GM19395 (cell line): ENCODE measurements at regions not wholly inside any gene's neighbourhood (a gene's known extent, or its start where the extent isn't known, plus 50 kb on each side); places are given as distances from the start of the nearest gene placed in this dataset.
"Not testable (repeated sequence)": the region's sequence is repeated elsewhere in the genome, so short reads cannot be mapped to it uniquely, and the experiment has no call there.

Experiments used
- ATAC-seq: cut with Tn5 transposase; IDR thresholded peaks from one replicate; pipeline ENCODE4 v1.9.1; 2021; ENCODE audit warnings: mild to moderate bottlenecking, moderate library complexity; ENCODE audit not compliant: unreplicated experiment

DNA sequence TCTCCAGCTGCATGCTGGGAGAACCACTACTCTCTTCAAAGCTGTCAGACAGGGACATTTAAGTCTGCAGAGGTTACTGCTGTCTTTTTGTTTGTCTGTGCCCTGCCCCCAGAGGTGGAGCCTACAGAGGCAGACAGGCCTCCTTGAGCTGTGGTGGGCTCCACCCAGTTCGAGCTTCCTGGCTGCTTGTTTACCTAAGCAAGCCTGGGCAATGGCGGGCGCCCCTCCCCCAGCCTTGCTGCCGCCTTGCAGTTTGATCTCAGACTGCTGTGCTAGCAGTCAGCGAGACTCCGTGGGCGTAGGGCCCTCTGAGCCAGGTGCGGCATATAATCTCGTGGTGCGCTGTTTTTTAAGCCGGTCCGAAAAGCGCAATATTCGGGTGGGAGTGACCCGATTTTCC lies 215.0 kb downstream of the STIM2 start:
- not testable (repeated sequence) for ATAC-seq

DNA sequence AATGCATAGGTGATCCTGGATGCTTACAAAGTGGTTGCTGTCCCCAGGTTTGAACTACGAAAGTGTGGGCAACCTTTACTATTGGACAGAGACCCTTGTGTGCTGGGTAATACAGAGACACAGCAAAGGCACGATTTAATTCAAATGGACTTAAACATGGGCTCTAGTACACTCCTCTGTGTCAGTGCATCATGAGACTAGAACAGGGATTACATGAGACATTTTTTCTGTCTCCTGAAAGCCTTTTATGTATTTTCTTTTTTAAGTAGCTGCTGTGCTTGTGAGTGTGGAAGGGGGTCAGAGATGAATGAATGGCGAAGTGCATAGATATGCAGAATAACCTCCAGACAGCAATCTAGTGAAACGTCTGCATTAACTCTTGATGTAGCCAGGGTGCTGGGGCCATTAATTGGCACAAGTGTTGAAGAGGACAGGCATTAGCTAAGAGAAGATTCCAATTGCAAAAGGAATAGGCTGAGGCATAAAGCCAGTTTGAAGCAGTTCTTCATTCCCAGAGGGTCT lies 218.4 kb downstream of the STIM2 start:
- no peak for ATAC-seq

GRCh38 chr4:27081675-27082586 lies 221.3 kb downstream of the STIM2 start:
- ATAC-seq = peak; percentile 80

DNA sequence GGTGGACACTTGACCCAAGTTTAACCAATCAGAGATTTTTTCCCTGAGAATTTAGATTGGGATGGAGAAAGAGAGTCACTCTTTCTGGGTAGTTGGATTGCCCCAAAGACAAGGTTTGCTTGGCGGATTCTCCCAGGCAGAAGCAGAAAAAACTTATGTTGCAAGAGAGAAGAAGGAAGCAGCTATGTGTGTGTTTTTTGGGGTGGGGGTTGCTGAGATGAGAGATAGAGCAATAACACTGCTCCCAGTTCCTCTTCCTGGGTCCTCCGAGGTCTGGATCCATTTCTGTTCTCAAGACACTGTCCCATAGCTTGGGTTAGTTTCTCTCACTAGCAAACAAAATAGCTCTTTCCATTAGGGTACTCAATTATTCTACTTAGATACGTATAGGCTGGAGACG lies 222.1 kb downstream of the STIM2 start:
- no peak for ATAC-seq

DNA sequence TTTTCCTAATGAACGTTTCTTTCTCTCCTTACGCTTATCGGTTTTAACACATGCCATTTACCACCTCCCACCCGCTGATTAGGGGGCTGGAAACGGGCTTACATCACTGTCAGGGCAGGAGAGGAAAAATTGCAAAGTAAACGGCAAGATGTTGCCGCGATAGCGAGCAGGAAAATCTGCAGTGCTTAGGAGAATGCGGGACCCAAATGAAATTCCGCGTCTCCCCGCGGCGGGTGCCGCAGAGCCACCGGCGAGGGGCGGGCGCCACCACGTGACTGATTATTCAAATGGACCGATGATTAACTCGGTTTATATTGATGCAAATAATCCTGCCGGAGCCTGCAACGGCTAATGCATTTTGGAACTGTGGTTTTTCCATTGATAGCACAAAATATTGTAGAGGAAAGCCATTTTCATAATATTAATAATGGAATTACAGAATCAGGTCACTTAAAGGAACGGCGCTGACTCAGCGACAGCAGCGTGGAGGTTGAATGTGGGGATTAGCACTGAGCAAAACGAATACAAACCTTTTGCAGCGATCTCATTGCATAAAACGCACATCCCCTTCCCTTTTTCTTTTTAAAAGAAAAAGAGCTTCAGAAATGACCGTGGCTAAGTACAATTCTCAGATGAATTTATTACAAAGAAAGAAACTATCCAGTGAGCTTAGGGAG lies 224.2 kb downstream of the STIM2 start:
- no peak for ATAC-seq

- no peak for ATAC-seq
Observed at GRCh38 chr4:27085396-27085795, 224.8 kb downstream of the STIM2 start.

DNA sequence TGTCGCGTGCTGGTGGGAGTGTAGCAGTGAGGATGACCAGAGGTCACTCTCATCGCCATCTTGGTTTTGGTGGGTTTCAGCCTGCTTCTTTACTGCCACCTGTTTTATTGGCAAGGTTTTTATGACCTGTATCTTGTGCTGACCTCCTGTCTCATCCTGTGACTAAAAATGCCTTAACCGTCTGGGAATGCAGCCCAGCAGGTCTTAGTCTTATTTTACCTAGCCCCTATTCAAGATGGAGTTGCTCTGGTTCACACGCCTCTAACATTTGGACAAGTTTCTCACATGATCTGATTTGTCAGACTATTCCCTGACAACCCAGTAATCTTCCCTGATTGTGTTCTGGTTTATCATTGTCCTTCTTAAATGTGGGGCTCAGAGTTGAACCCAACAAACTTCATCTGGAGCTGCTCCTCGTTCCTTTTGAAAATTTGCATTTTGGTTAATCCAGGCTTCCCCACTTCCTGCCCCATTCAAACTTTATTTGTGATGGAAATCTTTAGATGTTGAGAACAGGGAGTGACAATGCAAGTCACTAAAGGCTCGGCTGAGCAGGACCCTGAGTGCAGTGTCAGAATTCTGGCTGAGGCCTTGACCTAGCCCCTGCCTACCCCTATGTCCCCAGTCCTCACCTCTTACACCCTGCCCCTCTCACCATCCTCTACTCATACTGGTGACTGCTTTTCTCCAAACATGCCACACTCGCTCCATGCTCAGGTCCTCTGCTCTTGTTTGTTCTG lies 226.8 kb downstream of the STIM2 start:
- no peak for ATAC-seq

DNA sequence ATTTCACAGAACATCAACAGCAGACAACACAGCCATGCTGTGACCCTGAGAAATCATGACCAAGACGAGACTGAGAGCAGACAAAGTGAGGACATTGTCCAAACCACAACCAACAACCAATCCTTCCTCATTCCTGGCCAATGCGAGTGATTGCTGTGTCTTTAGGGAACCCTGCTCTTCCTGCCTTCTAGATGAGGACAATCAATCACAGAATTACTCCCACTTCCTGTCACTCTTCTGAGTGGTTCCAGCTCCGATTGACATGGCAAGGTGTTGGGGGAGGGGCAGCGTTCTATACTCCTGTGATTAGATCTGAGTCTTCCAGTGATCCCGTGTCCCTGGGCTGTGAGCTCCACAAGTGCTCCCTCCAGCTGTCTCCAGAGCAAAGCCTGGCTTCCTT lies 227.8 kb downstream of the STIM2 start:
- no peak for ATAC-seq

GRCh38 chr4:27089186-27089585 lies 228.5 kb downstream of the STIM2 start:
- ATAC-seq = no peak

GRCh38 chr4:27090406-27090805 lies 229.8 kb downstream of the STIM2 start:
- ATAC-seq = no peak

- no peak for ATAC-seq
Observed at GRCh38 chr4:27094224-27094623, 233.6 kb downstream of the STIM2 start.

GRCh38 chr4:27094783-27095182 lies 234.1 kb downstream of the STIM2 start:
- ATAC-seq = no peak

DNA sequence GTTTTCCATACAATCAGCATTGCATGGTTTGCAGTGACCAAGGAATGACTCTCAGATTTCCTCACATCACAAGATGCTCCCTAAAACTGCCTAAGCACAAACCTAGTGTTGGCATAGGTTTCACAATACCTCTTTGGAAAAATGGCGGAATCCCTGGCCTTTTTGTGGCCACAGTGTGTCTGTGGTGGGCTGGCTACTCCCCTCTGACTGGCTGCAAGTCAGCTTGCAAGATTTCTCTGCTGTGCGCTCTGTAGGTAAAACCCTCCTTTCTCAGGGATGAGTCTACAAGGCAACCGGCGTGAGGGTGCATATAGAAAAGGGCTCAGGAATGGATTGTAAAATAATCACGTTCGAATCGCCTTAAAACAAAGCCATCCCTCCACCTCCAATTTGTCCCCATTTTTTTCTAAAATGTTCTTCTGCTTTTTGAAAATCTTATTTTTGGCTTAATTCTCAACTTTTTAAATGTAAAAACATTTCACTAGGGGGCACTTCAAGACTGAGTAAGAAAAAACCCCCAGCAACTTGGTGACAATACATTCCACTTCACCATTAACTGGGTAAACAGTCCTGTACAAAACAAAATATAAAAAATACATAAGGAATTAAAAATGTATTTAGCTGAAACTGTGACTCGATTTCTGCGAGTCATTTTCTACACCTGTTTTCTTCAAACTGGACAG lies 235.6 kb downstream of the STIM2 start:
- no peak for ATAC-seq

GRCh38 chr4:27098034-27098433 lies 237.4 kb downstream of the STIM2 start:
- ATAC-seq = no peak

- ATAC-seq = no peak
Observed at GRCh38 chr4:27100713-27101112, 240.1 kb downstream of the STIM2 start.

- no peak for ATAC-seq
Observed at GRCh38 chr4:27101126-27101525, 240.5 kb downstream of the STIM2 start.

GRCh38 chr4:27101561-27101960 lies 240.9 kb downstream of the STIM2 start:
- no peak for ATAC-seq

DNA sequence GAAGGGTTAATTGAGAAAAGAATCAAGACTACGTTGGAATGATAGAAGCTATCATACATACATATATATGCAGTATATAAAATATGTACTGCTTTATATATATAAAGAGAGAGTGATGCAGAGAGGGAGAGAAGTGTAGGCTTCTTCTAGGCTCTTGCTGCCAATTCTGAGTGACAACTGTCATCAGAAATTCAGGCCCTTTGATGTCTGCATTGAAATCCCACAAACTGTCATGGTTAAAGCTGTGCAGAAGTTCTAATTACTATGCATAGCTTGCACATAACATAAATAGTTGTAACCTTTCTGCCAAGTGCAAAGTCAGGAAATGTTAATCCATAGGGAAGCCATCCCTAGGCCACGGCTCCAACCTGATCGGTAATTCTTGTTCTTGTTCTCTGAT lies 251.0 kb downstream of the STIM2 start:
- ATAC-seq = no peak

DNA sequence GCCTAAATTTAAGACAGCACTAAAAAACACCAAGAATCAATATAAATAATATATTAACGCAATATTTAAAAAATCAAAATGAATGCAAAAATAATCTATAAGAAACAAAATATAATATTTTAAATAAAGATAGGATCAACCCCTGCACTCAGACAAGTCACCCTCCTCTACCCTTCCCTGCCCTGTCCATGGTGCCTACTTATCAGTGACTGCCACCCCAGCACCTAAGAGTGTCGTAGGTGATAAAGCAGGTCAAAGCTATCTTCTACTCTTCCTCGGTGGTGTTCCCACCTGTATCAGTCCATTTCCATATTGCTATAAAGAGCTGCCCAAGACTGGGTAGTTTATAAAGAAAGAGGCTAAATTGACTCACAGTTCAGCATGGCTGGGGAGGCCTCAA lies 251.9 kb downstream of the STIM2 start:
- ATAC-seq = no peak

DNA sequence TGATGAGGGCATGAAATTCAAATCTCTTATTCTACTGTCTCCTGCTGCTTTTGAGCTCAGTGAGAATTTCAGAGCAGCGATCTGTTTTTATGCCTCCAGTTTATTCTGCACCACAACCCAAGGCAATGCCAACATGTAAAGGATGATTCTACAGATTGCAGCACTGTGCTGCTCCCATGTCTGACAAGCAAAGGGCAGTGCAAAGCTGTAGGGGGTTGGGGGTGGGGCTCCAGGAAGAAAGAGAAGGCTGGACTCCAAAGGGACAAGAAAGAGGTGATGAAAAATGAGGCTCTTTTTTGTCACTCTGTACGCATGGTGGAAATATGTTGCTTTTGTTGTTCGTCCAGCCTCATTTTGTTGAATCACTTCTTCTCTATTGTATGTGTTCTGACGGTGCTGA lies 254.6 kb downstream of the STIM2 start:
- ATAC-seq = no peak

GRCh38 chr4:27117453-27117852 lies 256.8 kb downstream of the STIM2 start:
- no peak for ATAC-seq
